HL-60 (cell line): ENCODE measurements at regions not wholly inside any gene's neighbourhood (a gene's known extent, or its start where the extent isn't known, plus 50 kb on each side); places are given as distances from the start of the nearest gene placed in this dataset.

ENCODE experiments used
- DNase-seq, 2 experiments: peaks; one replicate each; pipeline ENCODE4 v3.0.0-alpha.2; 2010 to 2020; ENCODE audit warnings: low read depth in 1 of 2, low spot score in 1 of 2
- H3K27ac ChIP-seq: fragments of 250-450 bp; sonication (Bioruptor Pico); replicated peaks from 2 replicates; pipeline ENCODE4 v1.5.1; 2020; ENCODE audit warnings: mild to moderate bottlenecking, moderate library complexity
- H3K27me3 ChIP-seq: fragments of 250-450 bp; sonication (Bioruptor Pico); 2 replicates; pipeline ENCODE4 v1.5.1; 2021; ENCODE audit warnings: mild to moderate bottlenecking, moderate library complexity; ENCODE audit not compliant: insufficient read depth, poor library complexity, severe bottlenecking
- H3K4me3 ChIP-seq: replicated peaks from 2 replicates; pipeline ENCODE4 v1.5.1; 2011; ENCODE audit warnings: mild to moderate bottlenecking, control low read depth, low read length; ENCODE audit not compliant: insufficient read depth
- CTCF ChIP-seq: IDR thresholded peaks from one replicate; pipeline ENCODE4 v1.5.1; 2011; ENCODE audit warnings: low read length, control low read depth, inconsistent platforms; ENCODE audit not compliant: insufficient read depth
- GABPA ChIP-seq: IDR thresholded peaks from 2 replicates; pipeline ENCODE4 v1.6.1; 2012; ENCODE audit warnings: low read depth
- POLR2AphosphoS5 ChIP-seq: IDR thresholded peaks from 2 replicates; pipeline ENCODE4 v1.6.1; 2012; ENCODE audit warnings: low read depth
- SPI1 ChIP-seq: IDR thresholded peaks from 2 replicates; pipeline ENCODE4 v1.6.1; 2012; ENCODE audit warnings: low read depth, mild to moderate bottlenecking, borderline replicate concordance
- TF ChIP-seq, protein P1 (sequence below): IDR thresholded peaks from 2 replicates; pipeline ENCODE4 v1.6.1; 2012; ENCODE audit warnings: low read depth; ENCODE audit not compliant: insufficient replicate concordance

- H3K27me3 ChIP-seq = no peaks in the 10 kb centered on the region
- TF ChIP-seq, protein P1, sequence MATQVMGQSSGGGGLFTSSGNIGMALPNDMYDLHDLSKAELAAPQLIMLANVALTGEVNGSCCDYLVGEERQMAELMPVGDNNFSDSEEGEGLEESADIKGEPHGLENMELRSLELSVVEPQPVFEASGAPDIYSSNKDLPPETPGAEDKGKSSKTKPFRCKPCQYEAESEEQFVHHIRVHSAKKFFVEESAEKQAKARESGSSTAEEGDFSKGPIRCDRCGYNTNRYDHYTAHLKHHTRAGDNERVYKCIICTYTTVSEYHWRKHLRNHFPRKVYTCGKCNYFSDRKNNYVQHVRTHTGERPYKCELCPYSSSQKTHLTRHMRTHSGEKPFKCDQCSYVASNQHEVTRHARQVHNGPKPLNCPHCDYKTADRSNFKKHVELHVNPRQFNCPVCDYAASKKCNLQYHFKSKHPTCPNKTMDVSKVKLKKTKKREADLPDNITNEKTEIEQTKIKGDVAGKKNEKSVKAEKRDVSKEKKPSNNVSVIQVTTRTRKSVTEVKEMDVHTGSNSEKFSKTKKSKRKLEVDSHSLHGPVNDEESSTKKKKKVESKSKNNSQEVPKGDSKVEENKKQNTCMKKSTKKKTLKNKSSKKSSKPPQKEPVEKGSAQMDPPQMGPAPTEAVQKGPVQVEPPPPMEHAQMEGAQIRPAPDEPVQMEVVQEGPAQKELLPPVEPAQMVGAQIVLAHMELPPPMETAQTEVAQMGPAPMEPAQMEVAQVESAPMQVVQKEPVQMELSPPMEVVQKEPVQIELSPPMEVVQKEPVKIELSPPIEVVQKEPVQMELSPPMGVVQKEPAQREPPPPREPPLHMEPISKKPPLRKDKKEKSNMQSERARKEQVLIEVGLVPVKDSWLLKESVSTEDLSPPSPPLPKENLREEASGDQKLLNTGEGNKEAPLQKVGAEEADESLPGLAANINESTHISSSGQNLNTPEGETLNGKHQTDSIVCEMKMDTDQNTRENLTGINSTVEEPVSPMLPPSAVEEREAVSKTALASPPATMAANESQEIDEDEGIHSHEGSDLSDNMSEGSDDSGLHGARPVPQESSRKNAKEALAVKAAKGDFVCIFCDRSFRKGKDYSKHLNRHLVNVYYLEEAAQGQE = no peak
- TF ChIP-seq SPI1 (no peak), POLR2AphosphoS5 (no peak), GABPA (no peak), CTCF (no peak)
- peak overlapping the region; percentile 92 for H3K27ac ChIP-seq
- H3K4me3 ChIP-seq = no peak overlapping the region
- DNase-seq = no peak
These were observed 140.9 kb upstream of the SPEF2 start for GRCh38 chr5:35476797-35477196.

- no peak overlapping the region for H3K4me3 ChIP-seq
- TF ChIP-seq GABPA = no peak
- TF ChIP-seq POLR2AphosphoS5 = no peak
- no peak for TF ChIP-seq CTCF
- TF ChIP-seq, protein P1 = no peak
- TF ChIP-seq SPI1 = no peak
- peak overlapping the region; percentile 92 for H3K27ac ChIP-seq
- H3K27me3 ChIP-seq = no peaks in the 10 kb centered on the region
- DNase-seq = peak; percentile 48 to 81
These were observed 141.6 kb upstream of the SPEF2 start for GRCh38 chr5:35476036-35476435.

DNA sequence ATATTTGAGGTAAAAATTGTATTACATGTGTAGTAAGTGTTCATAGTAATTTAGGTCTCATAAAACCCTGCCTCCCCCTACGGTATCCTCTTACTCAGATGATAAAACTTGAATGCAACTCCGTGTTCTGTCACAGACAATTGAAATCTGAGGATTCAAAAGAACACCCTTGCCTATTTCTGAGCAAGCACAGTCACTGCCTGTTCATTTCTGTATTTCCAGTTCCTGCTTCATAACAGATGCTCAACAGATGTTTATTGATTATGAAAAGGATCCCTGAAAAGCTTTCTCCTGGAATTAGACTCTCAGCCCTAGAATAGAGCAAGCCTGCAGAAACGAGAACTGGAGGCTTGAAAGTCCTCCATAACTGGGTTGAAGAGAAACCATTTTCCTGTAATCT lies 144.1 kb upstream of the SPEF2 start:
- Histone ChIP-seq H3K27ac (no peak overlapping the region), H3K4me3 (no peak overlapping the region), H3K27me3 (no peaks in the 10 kb centered on the region)
- TF ChIP-seq, protein P1 = no peak
- no peak for TF ChIP-seq GABPA
- TF ChIP-seq POLR2AphosphoS5 = no peak
- TF ChIP-seq CTCF = no peak
- no peak for TF ChIP-seq SPI1
- DNase-seq = no peak
